H9 (cell line): ENCODE measurements at regions not wholly inside any gene's neighbourhood (a gene's known extent, or its start where the extent isn't known, plus 50 kb on each side); places are given as distances from the start of the nearest gene placed in this dataset.

Source experiments
- DNase-seq: peaks from one replicate; pipeline ENCODE4 v3.0.0-alpha.2; 2017
- H2AFZ ChIP-seq: one replicate; pipeline ENCODE4 v1.6.1; 2013; ENCODE audit warnings: mild to moderate bottlenecking, low read length, control low read depth, moderate library complexity
- H2AK5ac ChIP-seq: 2 replicates; pipeline ENCODE4 v1.6.1; 2013; ENCODE audit warnings: low read length, control low read depth, mixed read lengths; ENCODE audit not compliant: insufficient read length
- H2BK120ac ChIP-seq: one replicate; pipeline ENCODE4 v1.6.1; 2013; ENCODE audit warnings: low read depth, mild to moderate bottlenecking, low read length, control low read depth, inconsistent platforms; ENCODE audit not compliant: poor library complexity, severe bottlenecking
- H2BK12ac ChIP-seq: 2 replicates; pipeline ENCODE4 v1.6.1; 2013; ENCODE audit warnings: low read length, control low read depth, mixed read lengths, low read depth; ENCODE audit not compliant: insufficient read length
- H2BK15ac ChIP-seq: 2 replicates; pipeline ENCODE4 v1.6.1; 2013; ENCODE audit warnings: low read depth, low read length, control low read depth
- H2BK20ac ChIP-seq: one replicate; pipeline ENCODE4 v1.6.1; 2013; ENCODE audit warnings: low read depth, mild to moderate bottlenecking, low read length, control low read depth, inconsistent platforms; ENCODE audit not compliant: poor library complexity, severe bottlenecking
- H2BK5ac ChIP-seq: 2 replicates; pipeline ENCODE4 v1.6.1; 2013; ENCODE audit warnings: low read length, control low read depth, mixed read lengths; ENCODE audit not compliant: insufficient read length
- H3K14ac ChIP-seq: 2 replicates; pipeline ENCODE4 v1.6.1; 2013; ENCODE audit warnings: low read length, control low read depth; ENCODE audit not compliant: insufficient read depth
- H3K18ac ChIP-seq: 2 replicates; pipeline ENCODE4 v1.6.1; 2013; ENCODE audit warnings: low read depth, mild to moderate bottlenecking, mixed read lengths, low read length, control low read depth; ENCODE audit not compliant: insufficient read length
- H3K23ac ChIP-seq: 2 replicates; pipeline ENCODE4 v1.6.1; 2013; ENCODE audit warnings: low read length, control low read depth, mixed read lengths, low read depth; ENCODE audit not compliant: insufficient read length
- H3K23me2 ChIP-seq: 2 replicates; pipeline ENCODE4 v1.6.1; 2013; ENCODE audit warnings: low read depth, mild to moderate bottlenecking, mixed read lengths, low read length, control low read depth; ENCODE audit not compliant: insufficient read length, poor library complexity, severe bottlenecking
- H3K27ac ChIP-seq: 2 replicates; pipeline ENCODE4 v1.5.1; 2013; ENCODE audit warnings: low read length, control low read depth, mixed read lengths, low read depth; ENCODE audit not compliant: insufficient read length
- H3K27me3 ChIP-seq: 2 replicates; pipeline ENCODE4 v1.6.1; 2013; ENCODE audit warnings: low read length, control low read depth, inconsistent platforms; ENCODE audit not compliant: insufficient read depth
- H3K4ac ChIP-seq: 2 replicates; pipeline ENCODE4 v1.6.1; 2013; ENCODE audit warnings: low read depth, mild to moderate bottlenecking, control low read depth, inconsistent platforms, low read length, moderate library complexity
- H3K4me1 ChIP-seq: 2 replicates; pipeline ENCODE4 v1.6.1; 2013; ENCODE audit warnings: low read length, control low read depth, inconsistent platforms; ENCODE audit not compliant: insufficient read depth
- H3K4me2 ChIP-seq: 2 replicates; pipeline ENCODE4 v1.6.1; 2013; ENCODE audit warnings: low read length, control low read depth, mixed read lengths; ENCODE audit not compliant: insufficient read length, insufficient read depth
- H3K56ac ChIP-seq: 2 replicates; pipeline ENCODE4 v1.6.1; 2013; ENCODE audit warnings: low read depth, mild to moderate bottlenecking, mixed read lengths, low read length, control low read depth; ENCODE audit not compliant: insufficient read length
- H3K79me1 ChIP-seq: 2 replicates; pipeline ENCODE4 v1.6.1; 2013; ENCODE audit warnings: low read depth, mild to moderate bottlenecking, moderate library complexity, low read length, control low read depth, inconsistent platforms; ENCODE audit not compliant: insufficient read depth, poor library complexity, severe bottlenecking
- H3K79me2 ChIP-seq: 2 replicates; pipeline ENCODE4 v1.6.1; 2013; ENCODE audit warnings: low read length, control low read depth, inconsistent platforms; ENCODE audit not compliant: insufficient read depth
- H3K9ac ChIP-seq: 2 replicates; pipeline ENCODE4 v1.6.1; 2013; ENCODE audit warnings: low read length, control low read depth, mixed read lengths; ENCODE audit not compliant: insufficient read length; ENCODE audit errors: extremely low read depth
- H3K9me3 ChIP-seq: one replicate; pipeline ENCODE4 v1.6.1; 2013; ENCODE audit warnings: low read depth, low read length, inconsistent platforms; ENCODE audit not compliant: control insufficient read depth
- H3T11ph ChIP-seq: one replicate; pipeline ENCODE4 v1.6.1; 2013; ENCODE audit warnings: mild to moderate bottlenecking, low read length, control low read depth, inconsistent platforms
- H4K20me1 ChIP-seq: one replicate; pipeline ENCODE4 v1.6.1; 2013; ENCODE audit not compliant: control insufficient read depth, insufficient read length, insufficient read depth
- H4K5ac ChIP-seq: 2 replicates; pipeline ENCODE4 v1.6.1; 2013; ENCODE audit warnings: low read depth, mild to moderate bottlenecking, mixed read lengths, low read length, control low read depth; ENCODE audit not compliant: insufficient read length
- H4K8ac ChIP-seq: replicated peaks from 2 replicates; pipeline ENCODE4 v1.6.1; 2013; ENCODE audit warnings: low read length, control low read depth, mixed read lengths, low read depth; ENCODE audit not compliant: insufficient read length
- H4K91ac ChIP-seq: 2 replicates; pipeline ENCODE4 v1.6.1; 2013; ENCODE audit warnings: low read depth, mild to moderate bottlenecking, moderate library complexity, mixed read lengths, low read length, control low read depth; ENCODE audit not compliant: insufficient read length
- H3K27ac Mint-ChIP-seq, 3 experiments: 2 replicates in 2 of 3; 3 replicates in 1 of 3; pipeline ENCODE4 v1.8.0; 2020 to 2021; ENCODE audit warnings: mixed read lengths in 3 of 3, mild to moderate bottlenecking in 1 of 3, moderate library complexity in 1 of 3
- H3K27me3 Mint-ChIP-seq: 2 replicates; pipeline ENCODE4 v1.8.0; 2021; ENCODE audit warnings: low read depth, mild to moderate bottlenecking, moderate library complexity, mixed read lengths
- H3K36me3 Mint-ChIP-seq, 3 experiments: 2 replicates in 2 of 3; 3 replicates in 1 of 3; pipeline ENCODE4 v1.8.0; 2020 to 2021; ENCODE audit warnings: low read depth in 3 of 3, mixed read lengths in 3 of 3; ENCODE audit not compliant: insufficient read depth in 1 of 3
- H3K4me1 Mint-ChIP-seq, 2 experiments: 2 replicates each; pipeline ENCODE4 v1.8.0; 2020; ENCODE audit warnings: mixed read lengths in 2 of 2
- H3K4me3 Mint-ChIP-seq, 2 experiments: 2 replicates in 1 of 2; 3 replicates in 1 of 2; pipeline ENCODE4 v1.8.0; 2020 to 2021; ENCODE audit warnings: mild to moderate bottlenecking in 2 of 2, mixed read lengths in 2 of 2, moderate library complexity in 1 of 2
- H3K9me3 Mint-ChIP-seq, 2 experiments: 2 replicates in 1 of 2; 3 replicates in 1 of 2; pipeline ENCODE4 v1.8.0; 2020; ENCODE audit warnings: mild to moderate bottlenecking in 2 of 2, mixed read lengths in 2 of 2, moderate library complexity in 1 of 2
- WGBS: extraction: QIAGEN DNeasy Blood & Tissue Kit; methylation state at CpG from one replicate; pipeline ENCODE4 v1.1.7; 2013; ENCODE audit warnings: missing lambda C conversion rate, low lambda C conversion rate, mixed read lengths; ENCODE audit not compliant: insufficient read length; ENCODE audit errors: extremely low coverage; 5-methylcytosine and 5-hydroxymethylcytosine counted together
- TF ChIP-seq, protein P1 (sequence below): fragments of 200-600 bp; sonication (generic); conservative IDR thresholded peaks from 3 replicates; pipeline ENCODE4 v1.8.0; 2021; ENCODE audit warnings: antibody characterized with exemption, mild to moderate bottlenecking

- no peaks in the 10 kb centered on the region for H3K79me1 ChIP-seq
- no peak overlapping the region for H2BK15ac ChIP-seq
- 0 out of 2 replicates have a peak, but pooled peaks cover 2% of the 10 kb centered on the region for H3K27me3 Mint-ChIP-seq
- no peak overlapping the region for H2AK5ac ChIP-seq
- H3K4me1 Mint-ChIP-seq, result no peaks in the 10 kb centered on the region
- no peak overlapping the region for H3K4me3 Mint-ChIP-seq
- H3K9ac ChIP-seq, result no peak overlapping the region
- no peak overlapping the region for H3K27ac Mint-ChIP-seq
- H3K27ac ChIP-seq, result no peak overlapping the region
- no peaks in the 10 kb centered on the region for H3K79me2 ChIP-seq
- H2BK20ac ChIP-seq, result no peak overlapping the region
- H4K20me1 ChIP-seq, result no peaks in the 10 kb centered on the region
- no peaks in the 10 kb centered on the region; a peak in 1 of 5 replicates for H3K9me3 Mint-ChIP-seq
- no peaks in the 10 kb centered on the region for H3K27me3 ChIP-seq
- H3K23me2 ChIP-seq, result no peaks in the 10 kb centered on the region
- no peak overlapping the region for H2BK12ac ChIP-seq
- no peaks in the 10 kb centered on the region for H3K36me3 Mint-ChIP-seq
- H2AFZ ChIP-seq, result no peak overlapping the region
- TF ChIP-seq, protein P1, sequence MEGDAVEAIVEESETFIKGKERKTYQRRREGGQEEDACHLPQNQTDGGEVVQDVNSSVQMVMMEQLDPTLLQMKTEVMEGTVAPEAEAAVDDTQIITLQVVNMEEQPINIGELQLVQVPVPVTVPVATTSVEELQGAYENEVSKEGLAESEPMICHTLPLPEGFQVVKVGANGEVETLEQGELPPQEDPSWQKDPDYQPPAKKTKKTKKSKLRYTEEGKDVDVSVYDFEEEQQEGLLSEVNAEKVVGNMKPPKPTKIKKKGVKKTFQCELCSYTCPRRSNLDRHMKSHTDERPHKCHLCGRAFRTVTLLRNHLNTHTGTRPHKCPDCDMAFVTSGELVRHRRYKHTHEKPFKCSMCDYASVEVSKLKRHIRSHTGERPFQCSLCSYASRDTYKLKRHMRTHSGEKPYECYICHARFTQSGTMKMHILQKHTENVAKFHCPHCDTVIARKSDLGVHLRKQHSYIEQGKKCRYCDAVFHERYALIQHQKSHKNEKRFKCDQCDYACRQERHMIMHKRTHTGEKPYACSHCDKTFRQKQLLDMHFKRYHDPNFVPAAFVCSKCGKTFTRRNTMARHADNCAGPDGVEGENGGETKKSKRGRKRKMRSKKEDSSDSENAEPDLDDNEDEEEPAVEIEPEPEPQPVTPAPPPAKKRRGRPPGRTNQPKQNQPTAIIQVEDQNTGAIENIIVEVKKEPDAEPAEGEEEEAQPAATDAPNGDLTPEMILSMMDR, result no peak
- H3K18ac ChIP-seq, result no peak overlapping the region
- H4K91ac ChIP-seq, result no peak overlapping the region
- no peak overlapping the region for H2BK5ac ChIP-seq
- H3K4ac ChIP-seq, result no peak overlapping the region
- no peak overlapping the region for H4K5ac ChIP-seq
- no peak overlapping the region for H3T11ph ChIP-seq
- H3K4me1 ChIP-seq, result no peaks in the 10 kb centered on the region
- H4K8ac ChIP-seq, result no peak overlapping the region
- DNase-seq, result no peak
- H3K9me3 ChIP-seq, result no peaks in the 10 kb centered on the region
- no peak overlapping the region for H3K4me2 ChIP-seq
- no peak overlapping the region for H2BK120ac ChIP-seq
- H3K23ac ChIP-seq, result no peak overlapping the region
- no peak overlapping the region for H3K56ac ChIP-seq
- H3K14ac ChIP-seq, result no peak overlapping the region
- WGBS, result no CpG with 5 or more reads among the region's 1 CpG
Measured at GRCh38 chr5:8289779-8290178, 420.8 kb downstream of the MTRR start.
